ENCODE measurements at regions not wholly inside any gene's neighbourhood (a gene's known extent, or its start where the extent isn't known, plus 50 kb on each side); places are given as distances from the start of the nearest gene placed in this dataset.

- no peaks in the 10 kb centered on the region for H3K36me3 Mint-ChIP-seq (ENCODE audit: low read depth)
- H3K79me2 ChIP-seq (replicated peaks; ENCODE audit: insufficient read depth) = no peaks in the 10 kb centered on the region
Measured at GRCh38 chr18:49697049-49697448, 116.3 kb downstream of the ACAA2 start.

More at GRCh38 chr18:49697049-49697448, 116.3 kb downstream of the ACAA2 start:
- Histone ChIP-seq H3K4me1 (ENCODE audit: insufficient read depth) (no peaks in the 10 kb centered on the region; the same call in 1 of the 2 replicates), H3K27me3 (ENCODE audit: insufficient read depth) (no peaks in the 10 kb centered on the region), H3K9me2 (ENCODE audit: insufficient read depth) (no peaks in the 10 kb centered on the region), H3K27ac (ENCODE audit: low read depth) (no peak overlapping the region), H3K4me3 (no peak overlapping the region), H3K4me2 (no peak overlapping the region), H3K36me3 (ENCODE audit: insufficient read depth) (no peaks in the 10 kb centered on the region), H4K20me1 (replicated peaks; ENCODE audit: insufficient read depth) (no peaks in the 10 kb centered on the region), H2AFZ (no peak overlapping the region), H3F3A (replicated peaks; ENCODE audit: low read depth) (no peaks in the 10 kb centered on the region)
- TF ChIP-seq JUNB (IDR thresholded peaks at IDR 0.05; ENCODE audit: unreplicated experiment) (no peak), NANOG (IDR thresholded peaks at IDR 0.05; ENCODE audit: borderline replicate concordance) (no peak), ZNF114 (CRISPR knock-in tag; IDR thresholded peaks at IDR 0.05) (no peak), STAT1 (IDR thresholded peaks at IDR 0.05; ENCODE audit: unreplicated experiment) (no peak), EZH2 (IDR thresholded peaks at IDR 0.05; ENCODE audit: low read depth, unreplicated experiment) (no peak), POLR2AphosphoS5 (IDR thresholded peaks at IDR 0.05; ENCODE audit: low read depth) (no peak), ETS1 (IDR thresholded peaks at IDR 0.05) (no peak), CTCF (conservative IDR thresholded peaks at IDR 0.05; ENCODE audit: low read depth in 2 of 2) (no peak), EZH2phosphoT487 (IDR thresholded peaks at IDR 0.05; ENCODE audit: unreplicated experiment) (no peak), CREB1 (CRISPR knock-in tag; IDR thresholded peaks at IDR 0.05; ENCODE audit: low read depth) (no peak), ZNF462 (CRISPR knock-in tag; IDR thresholded peaks at IDR 0.05) (no peak), ZNF331 (CRISPR knock-in tag; IDR thresholded peaks at IDR 0.05; ENCODE audit: low read depth) (no peak), REST (IDR thresholded peaks at IDR 0.05; ENCODE audit: unreplicated experiment) (no peak)
- peaks cover 28% of the 10 kb centered on the region for H3K4me1 Mint-ChIP-seq
- no peaks in the 10 kb centered on the region for H3K9me3 Mint-ChIP-seq
- no peak overlapping the region for H3K4me3 Mint-ChIP-seq
- ATAC-seq = no peak
- H3K27me3 Mint-ChIP-seq (ENCODE audit: insufficient read depth, low read depth, poor library complexity) = peaks cover 5% of the 10 kb centered on the region
- no peak overlapping the region for H3K27ac Mint-ChIP-seq
- DNase-seq (ENCODE audit: low spot score) = no peak

Measured in GM23338 (cell line).